K562 (cell line): ENCODE measurements at regions not wholly inside any gene's neighbourhood (a gene's known extent, or its start where the extent isn't known, plus 50 kb on each side); places are given as distances from the start of the nearest gene placed in this dataset.

Source experiments
- ATAC-seq: fragments of 200-7000 bp; cut with Tn5 transposase; 3 replicates; pipeline ENCODE4 v1.9.1; 2020; ENCODE audit warnings: moderate library complexity
- BruUV-seq: library from RNA; stranded (reverse); fragments of 400-500 nt; replicated peaks from 2 replicates; lab custom pipeline; 2021; lab: Mats Ljungman, UMichigan
- CTCF ChIA-PET: fragments of 300-600 bp; formaldehyde crosslinking; extraction: SDS; loops from one replicate; lab custom pipeline; 2021; ENCODE audit warnings: low intra/inter-chr PET ratio; lab: Yijun Ruan, JAX
- POLR2A ChIA-PET: fragments of 300-600, 350-650 bp; sonication (Branson Sonifier 250); formaldehyde crosslinking; extraction: SDS; loops from one replicate; lab custom pipeline; 2021; ENCODE audit warnings: antibody characterized with exemption, inconsistent platforms; lab: Yijun Ruan, JAX
- DNase-seq, 4 experiments: peaks; one replicate each; pipeline versions ENCODE4 v3.0.0 to v3.0.0-alpha.2; 2011 to 2018; ENCODE audit warnings: low spot score in 3 of 4, mixed read lengths in 3 of 4; ENCODE audit errors: extremely low read depth in 1 of 4
- FAIRE-seq: peaks from 2 replicates; lab custom pipeline; 2011; peaks lifted over from hg19 to GRCh38; lab: Jason Lieb, UNC
- H2AFZ ChIP-seq: 2 replicates; pipeline ENCODE4 v1.6.0; 2011; ENCODE audit warnings: low read depth, low read length, control low read depth, inconsistent platforms
- H3K27ac ChIP-seq: fragments of 200-600 bp; 3 replicates; pipeline ENCODE4 v1.8.0; 2011; ENCODE audit warnings: low read depth, mild to moderate bottlenecking, control low read depth, inconsistent platforms, low read length, moderate library complexity, mixed read lengths; ENCODE audit errors: extremely low read depth
- H3K27me3 ChIP-seq, 2 experiments: fragments of 300-600 bp in 1 of 2; 2 replicates in 1 of 2; 3 replicates in 1 of 2; pipeline versions ENCODE4 v1.6.0 to v1.8.0; 2011; ENCODE audit warnings: inconsistent platforms in 2 of 2, low read length in 2 of 2, mild to moderate bottlenecking in 1 of 2, mixed read lengths in 1 of 2, moderate library complexity in 1 of 2; ENCODE audit not compliant: control insufficient read depth in 2 of 2, insufficient read depth in 2 of 2
- H3K36me3 ChIP-seq: fragments of 300-600 bp; 3 replicates; pipeline ENCODE4 v1.8.0; 2011; ENCODE audit warnings: mild to moderate bottlenecking, low read length, inconsistent platforms; ENCODE audit not compliant: control insufficient read depth, insufficient read depth
- H3K4me1 ChIP-seq, 2 experiments: fragments of 200-600 bp in 1 of 2; replicated peaks in 1 of 2; 2 replicates in 1 of 2; 3 replicates in 1 of 2; pipeline versions ENCODE4 v1.5.1 to v1.8.0; 2011; ENCODE audit warnings: inconsistent platforms in 2 of 2, low read length in 2 of 2, mild to moderate bottlenecking in 1 of 2, mixed read lengths in 1 of 2, moderate library complexity in 1 of 2; ENCODE audit not compliant: control insufficient read depth in 2 of 2, insufficient read depth in 2 of 2
- H3K4me2 ChIP-seq: 2 replicates; pipeline ENCODE4 v1.6.1; 2011; ENCODE audit warnings: low read length, control low read depth, inconsistent platforms, mixed read lengths; ENCODE audit not compliant: insufficient read depth
- H3K4me3 ChIP-seq: fragments of 200-600 bp; sonication (generic), shearing (Covaris generic); 2 replicates; pipeline ENCODE4 v1.5.1; 2016; ENCODE audit warnings: control low read depth, inconsistent platforms
- H3K79me2 ChIP-seq: fragments of 200-600 bp; 3 replicates; pipeline ENCODE4 v1.8.0; 2011; ENCODE audit warnings: low read length, inconsistent platforms; ENCODE audit not compliant: control insufficient read depth, insufficient read depth
- H3K9ac ChIP-seq, 2 experiments: 2 replicates each; pipeline versions ENCODE4 v1.6.0 to v1.6.1; 2011; ENCODE audit warnings: low read depth in 2 of 2, low read length in 2 of 2, control low read depth in 1 of 2, inconsistent platforms in 1 of 2, mild to moderate bottlenecking in 1 of 2, mixed read lengths in 1 of 2; ENCODE audit not compliant: insufficient read depth in 1 of 2
- H3K9me1 ChIP-seq: one replicate; pipeline ENCODE4 v1.6.0; 2011; ENCODE audit warnings: inconsistent platforms, mild to moderate bottlenecking, low read length, moderate library complexity; ENCODE audit not compliant: control insufficient read depth, insufficient read depth
- H3K9me3 ChIP-seq: replicated peaks from 2 replicates; pipeline ENCODE4 v1.5.1; 2011; ENCODE audit warnings: low read depth, low read length, inconsistent platforms; ENCODE audit not compliant: control insufficient read depth, insufficient read depth
- H4K20me1 ChIP-seq: replicated peaks from 2 replicates; pipeline ENCODE4 v1.6.1; 2011; ENCODE audit warnings: low read length, inconsistent platforms, mixed read lengths; ENCODE audit not compliant: control insufficient read depth, insufficient read depth
- CEBPB ChIP-seq: fragments of 450-650 bp; IDR thresholded peaks from 2 replicates; pipeline ENCODE4 v1.6.1; 2016; ENCODE audit warnings: missing genetic modification characterization, missing compliant biosample characterization
- GATAD2A ChIP-seq: fragments of 450-650 bp; IDR thresholded peaks from 2 replicates; pipeline ENCODE4 v1.6.1; 2017
- GTF2E2 ChIP-seq: fragments of 200-800 bp; sonication (Bioruptor generic); IDR thresholded peaks from 2 replicates; pipeline ENCODE4 v1.6.1; 2016; ENCODE audit warnings: missing genetic modification characterization, missing compliant biosample characterization
- HNRNPL ChIP-seq: fragments of 200-400 bp; formaldehyde crosslinking; IDR thresholded peaks from 2 replicates; pipeline ENCODE4 v1.6.1; 2017; ENCODE audit warnings: low read depth, mild to moderate bottlenecking, low read length
- MYNN ChIP-seq, 2 experiments: sonication (generic); formaldehyde crosslinking in 1 of 2; IDR thresholded peaks; 2 replicates each; pipeline versions ENCODE4 v1.5.0 to v1.6.1; 2016 to 2020; ENCODE audit warnings: antibody characterized with exemption in 1 of 2, missing genetic modification reagents in 1 of 2
- NELFE ChIP-seq: IDR thresholded peaks from 2 replicates; pipeline ENCODE4 v1.6.1; 2011; ENCODE audit warnings: mild to moderate bottlenecking; ENCODE audit not compliant: insufficient read depth, insufficient read length
- NR2C1 ChIP-seq, 2 experiments: fragments of 450-650 bp; IDR thresholded peaks; 2 replicates each; pipeline ENCODE4 v1.6.1; 2017; ENCODE audit warnings: mild to moderate bottlenecking in 2 of 2, antibody characterized with exemption in 1 of 2, inconsistent platforms in 1 of 2, missing compliant biosample characterization in 1 of 2, missing genetic modification characterization in 1 of 2
- PRPF4 ChIP-seq: fragments of 200-400 bp; formaldehyde crosslinking; IDR thresholded peaks from one replicate; pipeline ENCODE4 v1.6.1; 2017; ENCODE audit warnings: low read length, low read depth, mild to moderate bottlenecking; ENCODE audit not compliant: insufficient read depth, poor library complexity, severe bottlenecking
- ZNF197 ChIP-seq: fragments of 200-800 bp; sonication (Bioruptor generic); IDR thresholded peaks from 2 replicates; pipeline ENCODE4 v1.6.1; 2016; ENCODE audit warnings: low read depth, missing genetic modification characterization, missing compliant biosample characterization
- ZNF79 ChIP-seq: fragments of 250-450 bp; sonication (Bioruptor Pico); IDR thresholded peaks from 2 replicates; pipeline ENCODE4 v1.4.0; 2020; ENCODE audit warnings: low read depth, mild to moderate bottlenecking, moderate library complexity
- WGBS: fragments of 100-300 bp; shearing (Covaris generic); methylation state at CpG from one replicate; pipeline ENCODE4 v1.1.6; 2016; ENCODE audit warnings: low coverage, mixed read lengths; ENCODE audit not compliant: insufficient coverage; ENCODE audit errors: missing lambda C conversion rate; 5-methylcytosine and 5-hydroxymethylcytosine counted together
- in situ Hi-C: fragments of 300-500 bp; cut with MboI; formaldehyde crosslinking; loops from 4 replicates; pipeline ENCODE4 v1.15.0; 2018; ENCODE audit warnings: inconsistent platforms, mixed read lengths
- intact Hi-C: fragments of 100-400 bp; cut with micrococcal nuclease; formaldehyde crosslinking; loops from 2 replicates; pipeline ENCODE4 v1.14.2; 2022
- TF ChIP-seq, protein P1 (sequence below), 3 experiments: fragments of 200-800 bp in 1 of 3; fragments of 250-450 bp in 1 of 3; fragments of 450-650 bp in 1 of 3; sonication (Bioruptor Pico) in 1 of 3; sonication (Bioruptor generic) in 1 of 3; formaldehyde crosslinking in 1 of 3; IDR thresholded peaks; 2 replicates each; pipeline versions ENCODE4 v1.6.1 to v1.8.0; 2016 to 2022; ENCODE audit warnings: mild to moderate bottlenecking in 2 of 3, missing genetic modification characterization in 2 of 3, missing compliant biosample characterization in 1 of 3, moderate library complexity in 1 of 3

DNA sequence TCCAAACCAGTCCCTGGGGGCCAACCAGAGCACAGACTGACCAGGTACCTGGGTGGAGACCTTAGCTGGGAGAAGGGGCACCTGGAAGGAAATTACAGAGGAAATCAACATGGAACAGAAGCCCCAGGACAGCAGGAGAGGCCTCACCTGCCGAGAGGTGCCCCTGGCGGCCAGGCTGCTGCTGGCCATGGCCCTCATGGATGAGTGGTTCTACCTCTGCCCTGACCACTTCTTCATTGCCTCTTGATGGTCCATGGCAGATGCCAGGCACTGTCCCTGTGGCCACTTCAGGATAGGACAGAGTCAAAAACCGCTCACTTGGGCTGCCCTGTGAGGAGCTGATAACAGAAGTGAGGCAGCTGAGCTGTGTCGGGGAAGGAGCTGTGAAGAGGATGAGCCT is 73.1 kb upstream of the GNG2 start:
- no peak for FAIRE-seq
- H3K27me3 ChIP-seq = no peaks in the 10 kb centered on the region
- TF ChIP-seq MYNN (IDR thresholded peaks at IDR 0.05) (no peak), MYNN (CRISPR knock-in tag; IDR thresholded peaks at IDR 0.05) (no peak), GATAD2A (no peak)
- TF ChIP-seq, all 486 proteins: peak for 0
- no peaks in the 10 kb centered on the region for H3K9me3 ChIP-seq
- BruUV-seq = no TSS peak
- no peak overlapping the region for H3K27ac ChIP-seq
- no peaks in the 10 kb centered on the region for H3K36me3 ChIP-seq
- no peak for ATAC-seq
- H3K4me3 ChIP-seq = no peak overlapping the region
- H3K9ac ChIP-seq = no peak overlapping the region
- ChIA-PET CTCF (no interaction called here), POLR2A (no interaction called here)
- intact Hi-C loops (no loop called here), in situ Hi-C loops (no loop called here)
- no peak overlapping the region for H3K4me2 ChIP-seq
- no peaks in the 10 kb centered on the region for H3K9me1 ChIP-seq
- no peaks in the 10 kb centered on the region for H3K4me1 ChIP-seq
- no peak overlapping the region for H2AFZ ChIP-seq
- no peaks in the 10 kb centered on the region for H3K79me2 ChIP-seq
- no peaks in the 10 kb centered on the region for H4K20me1 ChIP-seq
- whole genome bisulfite sequencing = 2% methylated on average over 4 of the region's 4 CpGs
- no peak for DNase-seq

DNA sequence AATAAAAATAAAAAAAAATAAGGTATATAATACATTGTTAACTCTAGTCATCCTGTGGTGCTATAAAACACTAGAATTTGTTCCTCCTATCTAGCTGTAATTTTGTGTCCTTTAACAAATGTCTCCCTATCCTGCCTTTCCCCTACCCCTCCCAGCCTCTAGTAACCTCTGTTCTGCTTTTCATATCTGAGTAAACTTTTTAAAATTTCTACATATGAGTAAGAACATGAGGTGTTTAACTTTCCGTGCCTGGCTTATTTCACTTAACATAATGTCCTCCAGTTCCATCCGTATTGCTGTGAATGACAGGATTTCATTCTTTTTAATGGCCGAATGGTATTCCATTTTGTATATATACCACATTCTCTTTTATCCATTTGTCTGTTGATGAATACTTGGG is 71.3 kb upstream of the GNG2 start:
- no TSS peak for BruUV-seq
- no peaks in the 10 kb centered on the region for H3K36me3 ChIP-seq
- no peak overlapping the region for H3K4me2 ChIP-seq
- H3K79me2 ChIP-seq = no peaks in the 10 kb centered on the region
- no peak overlapping the region for H2AFZ ChIP-seq
- no peaks in the 10 kb centered on the region for H3K9me3 ChIP-seq
- intact Hi-C loops = no loop called here
- no peak overlapping the region for H3K9ac ChIP-seq
- no peak for FAIRE-seq
- POLR2A ChIA-PET = interaction anchor here (0.9 kb wide), 1 partner anchor 497 kb away, joined by 4 read pairs; no protein-coding TSS in a partner anchor
- no peaks in the 10 kb centered on the region for H3K4me1 ChIP-seq
- H4K20me1 ChIP-seq = no peaks in the 10 kb centered on the region
- no peak for TF ChIP-seq NELFE
- no peak for TF ChIP-seq PRPF4
- no peak for TF ChIP-seq HNRNPL
- no peak for TF ChIP-seq NR2C1 (IDR thresholded peaks at IDR 0.05)
- no peak for TF ChIP-seq NR2C1 (tag; IDR thresholded peaks at IDR 0.05)
- TF ChIP-seq GTF2E2 (tag) = no peak
- TF ChIP-seq CEBPB (tag) = no peak
- TF ChIP-seq ZNF79 (CRISPR knock-in tag) = no peak
- TF ChIP-seq, protein P1, sequence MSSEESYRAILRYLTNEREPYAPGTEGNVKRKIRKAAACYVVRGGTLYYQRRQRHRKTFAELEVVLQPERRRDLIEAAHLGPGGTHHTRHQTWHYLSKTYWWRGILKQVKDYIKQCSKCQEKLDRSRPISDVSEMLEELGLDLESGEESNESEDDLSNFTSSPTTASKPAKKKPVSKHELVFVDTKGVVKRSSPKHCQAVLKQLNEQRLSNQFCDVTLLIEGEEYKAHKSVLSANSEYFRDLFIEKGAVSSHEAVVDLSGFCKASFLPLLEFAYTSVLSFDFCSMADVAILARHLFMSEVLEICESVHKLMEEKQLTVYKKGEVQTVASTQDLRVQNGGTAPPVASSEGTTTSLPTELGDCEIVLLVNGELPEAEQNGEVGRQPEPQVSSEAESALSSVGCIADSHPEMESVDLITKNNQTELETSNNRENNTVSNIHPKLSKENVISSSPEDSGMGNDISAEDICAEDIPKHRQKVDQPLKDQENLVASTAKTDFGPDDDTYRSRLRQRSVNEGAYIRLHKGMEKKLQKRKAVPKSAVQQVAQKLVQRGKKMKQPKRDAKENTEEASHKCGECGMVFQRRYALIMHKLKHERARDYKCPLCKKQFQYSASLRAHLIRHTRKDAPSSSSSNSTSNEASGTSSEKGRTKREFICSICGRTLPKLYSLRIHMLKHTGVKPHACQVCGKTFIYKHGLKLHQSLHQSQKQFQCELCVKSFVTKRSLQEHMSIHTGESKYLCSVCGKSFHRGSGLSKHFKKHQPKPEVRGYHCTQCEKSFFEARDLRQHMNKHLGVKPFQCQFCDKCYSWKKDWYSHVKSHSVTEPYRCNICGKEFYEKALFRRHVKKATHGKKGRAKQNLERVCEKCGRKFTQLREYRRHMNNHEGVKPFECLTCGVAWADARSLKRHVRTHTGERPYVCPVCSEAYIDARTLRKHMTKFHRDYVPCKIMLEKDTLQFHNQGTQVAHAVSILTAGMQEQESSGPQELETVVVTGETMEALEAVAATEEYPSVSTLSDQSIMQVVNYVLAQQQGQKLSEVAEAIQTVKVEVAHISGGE (CRISPR knock-in tag; IDR thresholded peaks at IDR 0.05) = no peak
- no peak for TF ChIP-seq ZNF197 (CRISPR knock-in tag)
- TF ChIP-seq, all 486 proteins: peak for 0
- ATAC-seq (no peak), DNase-seq (no peak)
- in situ Hi-C loops = no loop called here
- CTCF ChIA-PET = no interaction called here
- no peaks in the 10 kb centered on the region for H3K9me1 ChIP-seq
- H3K27me3 ChIP-seq = no peaks in the 10 kb centered on the region
- H3K27ac ChIP-seq = no peak overlapping the region
- WGBS = 3% methylated on average over 3 of the region's 3 CpGs
- H3K4me3 ChIP-seq = no peak overlapping the region
